Fibroblast of mammary gland (primary cell): ENCODE measurements at regions not wholly inside any gene's neighbourhood (a gene's known extent, or its start where the extent isn't known, plus 50 kb on each side); places are given as distances from the start of the nearest gene placed in this dataset.

Source experiments
- DNase-seq: peaks from one replicate; pipeline ENCODE4 v3.0.0-alpha.2; 2010; ENCODE audit warnings: low read depth
- H3K4me3 ChIP-seq: 2 replicates; pipeline ENCODE4 v1.5.1; 2011; ENCODE audit warnings: low read depth, mild to moderate bottlenecking, low read length, moderate library complexity; ENCODE audit not compliant: control insufficient read depth
- CTCF ChIP-seq: conservative IDR thresholded peaks from 2 replicates; pipeline ENCODE4 v1.5.1; 2011; ENCODE audit warnings: low read depth, low read length, inconsistent platforms; ENCODE audit not compliant: control insufficient read depth, insufficient read depth

GRCh38 chr9:106502930-106503329 is 360.0 kb upstream of the ZNF462 start:
- H3K4me3 ChIP-seq: no peak overlapping the region
- no peak for DNase-seq
- TF ChIP-seq CTCF: no peak

GRCh38 chr9:106503759-106504158 is 359.2 kb upstream of the ZNF462 start:
- DNase-seq: no peak
- no peak overlapping the region for H3K4me3 ChIP-seq
- TF ChIP-seq CTCF: no peak

GRCh38 chr9:106526716-106527204 is 336.2 kb upstream of the ZNF462 start:
- no peak for DNase-seq
- H3K4me3 ChIP-seq: no peak overlapping the region
- TF ChIP-seq CTCF: no peak

GRCh38 chr9:106528158-106528557 is 334.8 kb upstream of the ZNF462 start:
- no peak for TF ChIP-seq CTCF
- no peak overlapping the region for H3K4me3 ChIP-seq
- DNase-seq: no peak

- no peak for TF ChIP-seq CTCF
- no peak for DNase-seq
- H3K4me3 ChIP-seq: no peak overlapping the region
Measured at GRCh38 chr9:106529616-106530015, 333.4 kb upstream of the ZNF462 start.

GRCh38 chr9:106531491-106531890 is 331.5 kb upstream of the ZNF462 start:
- no peak for DNase-seq
- TF ChIP-seq CTCF: no peak
- no peak overlapping the region for H3K4me3 ChIP-seq
